ENCODE measurements at regions not wholly inside any gene's neighbourhood (a gene's known extent, or its start where the extent isn't known, plus 50 kb on each side); places are given as distances from the start of the nearest gene placed in this dataset.

DNA sequence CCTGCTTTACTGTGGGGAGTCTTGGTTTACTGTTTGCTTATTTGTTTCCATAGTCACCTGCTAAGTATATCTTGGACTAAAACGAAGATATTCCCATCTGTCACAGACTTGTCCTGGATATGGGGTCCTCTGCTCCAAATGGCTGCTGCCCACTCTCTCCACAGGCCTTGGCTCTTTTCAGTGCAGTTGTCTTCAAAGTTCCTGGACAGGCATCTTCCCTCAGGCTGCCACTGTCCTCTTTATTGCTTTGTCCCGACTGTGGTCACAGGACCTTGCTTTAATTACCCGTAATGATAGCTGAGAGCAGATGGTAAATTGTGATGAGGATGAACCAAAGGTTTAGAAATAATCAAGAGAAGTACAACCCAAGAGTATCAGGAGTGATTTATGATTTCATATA, 713.9 kb upstream of the CCDC179 start:
- TF ChIP-seq, protein P1, sequence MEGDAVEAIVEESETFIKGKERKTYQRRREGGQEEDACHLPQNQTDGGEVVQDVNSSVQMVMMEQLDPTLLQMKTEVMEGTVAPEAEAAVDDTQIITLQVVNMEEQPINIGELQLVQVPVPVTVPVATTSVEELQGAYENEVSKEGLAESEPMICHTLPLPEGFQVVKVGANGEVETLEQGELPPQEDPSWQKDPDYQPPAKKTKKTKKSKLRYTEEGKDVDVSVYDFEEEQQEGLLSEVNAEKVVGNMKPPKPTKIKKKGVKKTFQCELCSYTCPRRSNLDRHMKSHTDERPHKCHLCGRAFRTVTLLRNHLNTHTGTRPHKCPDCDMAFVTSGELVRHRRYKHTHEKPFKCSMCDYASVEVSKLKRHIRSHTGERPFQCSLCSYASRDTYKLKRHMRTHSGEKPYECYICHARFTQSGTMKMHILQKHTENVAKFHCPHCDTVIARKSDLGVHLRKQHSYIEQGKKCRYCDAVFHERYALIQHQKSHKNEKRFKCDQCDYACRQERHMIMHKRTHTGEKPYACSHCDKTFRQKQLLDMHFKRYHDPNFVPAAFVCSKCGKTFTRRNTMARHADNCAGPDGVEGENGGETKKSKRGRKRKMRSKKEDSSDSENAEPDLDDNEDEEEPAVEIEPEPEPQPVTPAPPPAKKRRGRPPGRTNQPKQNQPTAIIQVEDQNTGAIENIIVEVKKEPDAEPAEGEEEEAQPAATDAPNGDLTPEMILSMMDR (optimal IDR thresholded peaks at IDR 0.05 in 1 of 3, IDR thresholded peaks at IDR 0.05 in 1 of 3, conservative IDR thresholded peaks at IDR 0.05 in 1 of 3; ENCODE audit: extremely low read depth in 1 of 3, insufficient read depth in 2 of 3, low read length in 3 of 3) = no peak
- TF ChIP-seq EZH2 (IDR thresholded peaks at IDR 0.05; ENCODE audit: low read length) = no peak
